ENCODE measurements at regions not wholly inside any gene's neighbourhood (a gene's known extent, or its start where the extent isn't known, plus 50 kb on each side); places are given as distances from the start of the nearest gene placed in this dataset.

- no peak for DNase-seq
Measured at GRCh38 chr12:114957225-114957624, 273.2 kb upstream of the TBX3 start.

- DNase-seq, result no peak
Measured at GRCh38 chr12:114955414-114956014, 271.5 kb upstream of the TBX3 start.

DNA sequence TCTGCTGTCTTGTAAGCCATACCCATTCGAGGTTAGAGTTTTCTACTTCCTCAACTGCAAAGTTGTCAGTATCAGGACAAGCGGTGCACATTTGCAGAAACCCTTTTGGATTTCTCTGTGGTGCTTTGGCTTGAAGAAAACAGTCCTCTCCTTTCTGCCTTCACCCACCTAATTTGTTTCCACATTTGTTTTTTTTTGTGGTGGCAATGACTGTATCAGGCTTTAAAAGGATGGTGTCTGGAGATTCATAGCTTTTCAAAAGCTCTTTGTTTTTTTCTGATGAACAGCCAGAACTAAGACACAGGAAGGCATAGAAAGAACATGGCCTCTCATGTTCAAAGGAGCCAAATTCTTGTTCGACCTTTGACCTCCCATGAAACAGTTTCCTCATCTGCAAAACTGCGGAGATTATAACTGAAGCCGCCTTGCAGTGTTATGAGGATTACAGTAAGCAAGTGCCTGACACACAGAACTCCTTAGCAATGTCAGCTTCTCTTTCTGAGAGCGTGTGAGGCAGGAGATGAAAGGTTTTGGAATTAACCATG, 270.6 kb upstream of the TBX3 start:
- no peak for DNase-seq

DNA sequence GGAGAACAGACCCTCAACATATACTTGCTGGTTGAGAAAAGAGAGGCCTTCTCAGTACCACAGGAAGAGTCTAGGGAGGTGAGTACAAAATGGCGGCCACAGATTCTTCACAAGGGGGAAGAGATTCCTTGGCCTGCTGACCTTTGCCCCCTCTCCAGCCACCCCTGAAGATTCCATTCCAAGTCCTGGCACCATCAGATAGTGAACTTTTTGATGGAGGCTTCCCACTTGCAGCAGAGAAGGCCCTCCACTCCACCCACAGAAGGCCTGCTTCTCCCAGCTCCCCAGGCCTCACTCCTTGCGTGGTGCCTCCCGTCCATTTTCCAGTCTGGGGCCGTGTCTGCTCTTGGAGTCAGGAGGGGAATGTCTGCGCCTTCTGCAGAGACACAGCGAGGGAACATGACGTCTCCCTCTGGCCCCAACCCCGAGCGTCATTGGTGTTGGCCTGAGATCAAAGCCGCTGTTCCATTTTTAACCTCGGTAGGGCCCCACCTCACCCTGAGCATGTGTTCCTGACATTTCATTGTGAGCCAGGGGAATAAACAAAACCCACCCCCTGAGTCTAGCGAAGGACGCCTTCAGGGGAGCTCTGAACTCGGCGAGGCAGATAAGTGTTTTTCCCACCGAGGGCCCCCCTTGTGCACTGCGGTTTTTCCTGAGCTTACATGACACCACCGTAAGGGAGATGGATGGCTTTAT, 268.7 kb upstream of the TBX3 start:
- DNase-seq, result no peak

DNA sequence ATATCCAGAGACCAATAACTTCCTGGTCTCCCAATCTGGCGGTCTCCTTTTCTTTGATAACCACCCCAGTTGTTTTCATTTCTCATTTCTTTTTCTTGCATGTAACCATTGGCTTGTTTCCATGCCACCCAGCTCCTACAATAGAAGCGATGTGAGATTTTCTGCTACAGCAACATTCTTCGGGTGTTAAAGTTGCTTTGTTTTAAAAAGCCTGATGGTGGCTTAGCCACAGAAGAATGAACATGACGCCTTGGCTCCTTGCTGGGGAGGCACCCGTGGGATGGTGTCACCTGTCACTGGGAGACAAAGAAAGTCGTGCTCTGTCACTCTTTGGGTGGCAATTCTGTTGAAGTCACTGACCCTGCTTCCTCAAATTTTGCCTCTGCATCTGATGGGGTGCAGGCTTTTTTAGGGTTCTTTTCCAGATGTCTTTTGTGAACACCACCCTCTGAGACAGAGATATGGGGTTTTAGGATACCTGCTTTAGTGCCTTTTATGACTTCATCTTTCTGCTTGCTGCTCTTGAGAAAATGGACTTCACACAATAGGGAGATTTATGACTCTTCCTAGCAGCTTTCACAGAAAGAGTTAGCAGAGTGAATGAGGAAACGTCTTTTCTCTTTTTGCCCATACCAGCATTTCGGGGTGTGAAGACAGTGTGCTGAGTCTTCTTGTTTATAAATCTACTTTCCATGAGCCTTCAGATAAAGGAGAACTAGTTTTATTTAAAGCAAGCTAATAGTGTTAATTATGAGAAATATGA, 265.3 kb upstream of the TBX3 start:
- no peak for DNase-seq

GRCh38 chr12:114945351-114945750, 261.4 kb upstream of the TBX3 start:
- DNase-seq, result no peak

GRCh38 chr12:114944736-114945135, 260.8 kb upstream of the TBX3 start:
- DNase-seq, result no peak

DNA sequence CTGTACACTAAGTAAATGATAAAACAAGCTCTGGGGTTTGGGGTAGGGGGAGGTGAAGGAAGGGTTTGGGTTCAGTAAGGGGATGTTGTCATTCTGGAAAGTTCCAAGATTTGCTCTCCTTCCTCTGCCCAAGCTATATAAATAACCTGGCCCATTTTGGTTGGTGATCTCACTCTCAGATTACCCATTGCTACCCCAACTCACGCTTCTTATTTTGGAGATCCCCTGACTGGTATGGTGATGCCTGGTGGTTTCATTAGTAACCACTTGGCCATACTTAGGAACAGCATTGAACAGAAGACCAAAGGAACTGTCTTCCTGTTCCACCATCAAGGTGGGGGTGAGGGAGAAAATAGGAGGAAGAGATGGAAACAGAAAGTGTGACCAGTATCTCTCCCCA, 259.6 kb upstream of the TBX3 start:
- DNase-seq, result no peak

- DNase-seq, result peak; percentile 70 to 74
Measured at GRCh38 chr12:114938487-114939210, 254.7 kb upstream of the TBX3 start.

DNA sequence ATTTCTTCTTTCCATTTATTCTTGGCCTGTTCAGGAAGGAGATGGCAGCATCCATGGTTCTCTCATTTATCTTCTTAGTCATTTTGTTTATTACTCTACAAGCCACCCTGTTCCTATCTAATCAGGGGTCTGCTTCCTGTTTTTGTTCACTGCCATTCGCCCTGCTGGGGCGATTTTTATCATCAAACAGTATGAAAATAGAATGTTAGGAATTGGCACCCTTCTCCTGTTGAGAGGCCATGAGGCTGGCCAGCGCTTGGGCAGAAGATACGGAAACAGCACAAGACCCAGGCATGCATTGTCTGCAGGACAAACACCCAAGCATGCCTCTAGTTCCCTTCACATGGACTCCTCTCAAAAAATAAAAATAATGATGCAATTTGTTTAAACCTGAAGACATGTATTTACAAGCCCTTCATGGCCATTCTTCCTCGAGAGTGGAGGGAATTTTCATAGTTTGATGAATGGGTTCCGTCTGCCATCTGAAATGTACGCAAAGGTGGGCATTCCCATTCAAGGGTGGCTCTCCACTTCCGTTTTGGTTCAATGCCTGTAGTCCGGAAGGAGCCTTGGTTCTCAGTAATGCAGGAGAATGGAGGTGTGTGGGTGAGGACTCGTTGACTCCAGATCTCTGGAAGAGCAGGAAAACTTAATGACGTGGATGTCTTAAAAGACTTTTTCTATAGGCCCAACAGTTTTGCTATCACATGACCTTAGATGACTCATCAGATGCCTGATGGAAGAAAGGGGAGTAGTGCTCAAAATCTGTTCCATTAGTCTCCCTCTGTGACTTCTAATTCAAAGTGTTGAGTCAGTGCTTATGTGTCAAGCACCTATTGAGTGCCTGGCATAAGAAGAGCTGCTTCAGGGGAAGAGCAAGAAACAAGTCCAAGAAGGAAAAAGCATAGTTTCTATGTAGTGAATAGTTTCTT, 252.4 kb upstream of the TBX3 start:
- DNase-seq, result no peak

- no peak for DNase-seq
Measured at GRCh38 chr12:114935658-114936057, 251.7 kb upstream of the TBX3 start.

DNA sequence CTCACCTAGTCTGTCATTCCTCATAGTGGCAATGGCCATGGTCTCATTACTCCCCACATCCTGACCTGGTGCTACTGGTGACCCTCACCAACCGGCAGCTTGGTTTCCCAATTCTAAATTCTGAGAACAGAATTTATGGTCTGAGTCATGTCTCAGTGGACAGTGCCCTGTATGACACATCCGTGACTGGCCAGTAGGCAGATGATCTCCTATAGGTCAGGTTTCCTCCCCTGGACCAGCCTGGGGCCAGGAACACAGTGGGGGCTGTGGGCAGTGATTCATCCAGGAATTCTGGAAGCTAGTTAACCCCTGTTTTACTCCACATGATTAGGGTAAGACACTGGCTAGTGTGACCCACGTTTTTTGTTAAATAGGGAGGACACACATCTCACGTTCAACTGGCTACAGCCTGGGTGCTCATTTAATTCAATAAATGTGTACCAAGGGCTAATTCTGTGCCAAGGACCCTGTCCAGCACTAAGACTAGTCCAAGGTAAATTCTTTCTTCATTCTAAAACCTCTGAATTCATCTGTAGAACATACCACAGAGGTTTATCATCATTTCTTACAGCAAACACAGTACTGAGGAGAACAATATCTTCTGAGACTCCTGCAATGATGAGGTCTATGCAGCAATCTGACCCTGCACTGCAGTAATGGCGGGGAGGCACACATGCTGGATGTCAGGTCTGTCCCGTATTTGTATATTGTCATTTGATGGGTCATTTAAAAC, 249.6 kb upstream of the TBX3 start:
- DNase-seq, result no peak

- DNase-seq, result no peak
Measured at GRCh38 chr12:114932806-114933205, 248.8 kb upstream of the TBX3 start.

- no peak for DNase-seq
Measured at GRCh38 chr12:114931025-114931424, 247.1 kb upstream of the TBX3 start.

GRCh38 chr12:114926341-114926740, 242.4 kb upstream of the TBX3 start:
- no peak for DNase-seq

DNA sequence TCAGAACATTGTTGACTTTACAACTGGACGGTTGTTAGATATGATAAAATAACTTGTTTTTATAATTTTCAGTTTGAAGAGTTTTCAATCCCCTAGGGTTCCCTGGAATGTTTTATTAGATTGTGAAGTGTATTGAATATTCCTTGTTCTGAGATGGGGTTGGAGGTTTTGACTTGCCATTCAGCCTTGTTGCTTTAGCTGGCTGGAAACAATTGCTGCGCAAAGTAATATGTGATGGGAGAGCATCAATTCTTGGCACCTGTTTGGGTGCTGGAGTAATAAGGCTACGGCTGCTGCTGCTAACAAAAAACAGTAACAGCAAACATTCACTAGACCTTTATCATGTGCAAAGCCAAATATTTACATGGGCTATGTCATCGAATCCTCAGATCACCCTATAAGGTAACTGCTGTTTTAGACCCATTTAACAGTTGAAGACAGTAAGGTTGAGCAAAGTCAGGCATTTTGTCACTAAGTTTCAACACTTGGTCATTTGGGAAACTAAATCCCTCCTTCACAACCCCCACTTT, 241.0 kb upstream of the TBX3 start:
- DNase-seq, result no peak

GRCh38 chr12:114921781-114922180, 237.8 kb upstream of the TBX3 start:
- no peak for DNase-seq

DNA sequence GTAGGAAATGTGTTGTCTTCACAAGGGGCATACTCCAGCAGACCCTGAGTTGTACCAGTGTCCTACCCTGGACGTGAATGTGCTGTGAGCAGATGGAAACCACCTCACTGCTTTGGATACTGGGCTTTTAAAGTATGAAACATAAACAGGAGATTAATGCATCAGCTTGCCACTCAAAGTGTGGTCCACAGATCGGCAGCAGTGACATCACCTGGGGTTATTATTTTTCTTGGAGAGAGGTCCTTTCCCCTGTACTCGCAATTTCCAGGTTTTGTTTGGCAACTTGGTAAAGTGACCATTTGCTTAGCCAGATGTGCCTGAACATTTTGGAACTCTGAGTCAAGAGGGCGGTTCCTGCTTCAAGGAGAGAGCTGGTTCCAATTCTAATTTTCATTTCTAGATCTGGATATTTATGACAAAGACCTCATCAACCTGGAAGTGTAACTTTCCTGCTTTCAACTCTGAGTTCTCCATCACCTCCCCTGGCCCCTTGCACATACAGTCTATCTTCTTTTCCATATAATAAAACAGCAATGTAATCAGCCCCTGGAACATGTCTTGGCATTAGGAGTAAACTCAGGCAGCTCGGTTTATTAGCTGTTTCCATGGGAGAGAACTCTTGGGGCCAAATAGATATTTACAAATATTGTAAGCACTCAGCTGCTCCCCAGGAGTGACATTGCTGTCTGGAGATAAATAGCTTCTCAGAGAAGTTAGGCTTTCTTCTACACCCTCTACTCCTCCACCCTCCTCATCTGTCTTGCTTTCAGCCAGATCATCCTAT, 237.0 kb upstream of the TBX3 start:
- DNase-seq, result no peak

GRCh38 chr12:114919479-114919878, 235.5 kb upstream of the TBX3 start:
- no peak for DNase-seq

All from hippocampal formation (tissue), 2 donors.